ENCODE measurements at regions not wholly inside any gene's neighbourhood (a gene's known extent, or its start where the extent isn't known, plus 50 kb on each side); places are given as distances from the start of the nearest gene placed in this dataset.

DNA sequence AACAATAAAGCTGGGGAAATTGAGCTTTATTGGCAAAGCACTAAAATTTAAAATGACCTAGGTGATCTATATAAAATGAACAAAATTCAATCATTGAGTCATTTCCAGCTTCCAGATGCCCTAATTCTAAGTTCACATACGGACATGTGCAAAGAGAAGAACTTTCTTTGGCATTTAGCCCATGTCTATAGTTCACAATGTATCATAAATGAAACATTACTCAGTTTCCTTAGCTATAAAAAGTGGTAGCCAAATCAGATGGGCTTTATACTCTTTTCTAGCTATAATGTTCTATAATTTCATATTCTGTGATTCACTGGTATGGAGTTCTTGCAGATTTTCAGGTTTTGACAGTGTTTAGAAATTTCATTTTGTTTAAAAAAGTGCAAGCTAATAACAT is 327.4 kb downstream of the KCTD8 start:
- no peak for DNase-seq (ENCODE audit: low spot score)
- TF ChIP-seq, protein P1, sequence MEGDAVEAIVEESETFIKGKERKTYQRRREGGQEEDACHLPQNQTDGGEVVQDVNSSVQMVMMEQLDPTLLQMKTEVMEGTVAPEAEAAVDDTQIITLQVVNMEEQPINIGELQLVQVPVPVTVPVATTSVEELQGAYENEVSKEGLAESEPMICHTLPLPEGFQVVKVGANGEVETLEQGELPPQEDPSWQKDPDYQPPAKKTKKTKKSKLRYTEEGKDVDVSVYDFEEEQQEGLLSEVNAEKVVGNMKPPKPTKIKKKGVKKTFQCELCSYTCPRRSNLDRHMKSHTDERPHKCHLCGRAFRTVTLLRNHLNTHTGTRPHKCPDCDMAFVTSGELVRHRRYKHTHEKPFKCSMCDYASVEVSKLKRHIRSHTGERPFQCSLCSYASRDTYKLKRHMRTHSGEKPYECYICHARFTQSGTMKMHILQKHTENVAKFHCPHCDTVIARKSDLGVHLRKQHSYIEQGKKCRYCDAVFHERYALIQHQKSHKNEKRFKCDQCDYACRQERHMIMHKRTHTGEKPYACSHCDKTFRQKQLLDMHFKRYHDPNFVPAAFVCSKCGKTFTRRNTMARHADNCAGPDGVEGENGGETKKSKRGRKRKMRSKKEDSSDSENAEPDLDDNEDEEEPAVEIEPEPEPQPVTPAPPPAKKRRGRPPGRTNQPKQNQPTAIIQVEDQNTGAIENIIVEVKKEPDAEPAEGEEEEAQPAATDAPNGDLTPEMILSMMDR (IDR thresholded peaks at IDR 0.05; ENCODE audit: extremely low read depth, insufficient read depth, missing control alignments) = no peak
- in situ Hi-C loops (cut with MboI; ENCODE audit: low pct_unique_long_range_greater_than_20kb, low sequenced_read_pairs, unreplicated experiment) = no loop called here

Measured in GM13977 (cell line).